ENCODE measurements at regions not wholly inside any gene's neighbourhood (a gene's known extent, or its start where the extent isn't known, plus 50 kb on each side); places are given as distances from the start of the nearest gene placed in this dataset.

DNA sequence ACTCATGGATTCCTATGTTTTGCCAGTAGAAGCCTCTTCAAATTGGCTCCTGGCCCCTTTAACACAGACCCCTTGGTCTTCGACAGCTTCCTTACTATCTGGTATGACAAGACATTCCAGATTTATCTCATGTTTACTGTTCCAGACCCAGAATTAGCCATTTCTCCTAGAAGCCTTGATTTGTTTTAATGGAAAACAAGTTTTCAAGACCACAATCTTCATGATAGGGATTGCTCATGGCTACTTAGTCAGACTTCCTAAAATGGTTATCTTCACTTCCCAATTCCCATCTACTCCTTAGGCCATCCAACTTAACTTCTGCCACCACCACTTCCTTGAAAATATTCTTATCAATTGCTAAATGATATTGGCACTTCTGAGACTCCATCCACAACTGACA is 63.2 kb downstream of the TTC32 start:
- TF ChIP-seq, protein P1, sequence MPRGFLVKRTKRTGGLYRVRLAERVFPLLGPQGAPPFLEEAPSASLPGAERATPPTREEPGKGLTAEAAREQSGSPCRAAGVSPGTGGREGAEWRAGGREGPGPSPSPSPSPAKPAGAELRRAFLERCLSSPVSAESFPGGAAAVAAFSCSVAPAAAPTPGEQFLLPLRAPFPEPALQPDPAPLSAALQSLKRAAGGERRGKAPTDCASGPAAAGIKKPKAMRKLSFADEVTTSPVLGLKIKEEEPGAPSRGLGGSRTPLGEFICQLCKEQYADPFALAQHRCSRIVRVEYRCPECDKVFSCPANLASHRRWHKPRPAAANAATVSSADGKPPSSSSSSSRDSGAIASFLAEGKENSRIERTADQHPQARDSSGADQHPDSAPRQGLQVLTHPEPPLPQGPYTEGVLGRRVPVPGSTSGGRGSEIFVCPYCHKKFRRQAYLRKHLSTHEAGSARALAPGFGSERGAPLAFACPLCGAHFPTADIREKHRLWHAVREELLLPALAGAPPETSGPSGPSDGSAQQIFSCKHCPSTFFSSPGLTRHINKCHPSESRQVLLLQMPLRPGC (tag by site-specific recombination; IDR thresholded peaks at IDR 0.05): no peak
- H3K9me3 ChIP-seq (ENCODE audit: control insufficient read depth, insufficient read depth, low read depth, low read length): no peaks in the 10 kb centered on the region
- peaks cover 4% of the 10 kb centered on the region for H3K4me1 ChIP-seq (ENCODE audit: control insufficient read depth, insufficient read depth, low read length)
- ChIA-PET POLR2A (no interaction called here), CTCF (interaction anchor here (0.7 kb wide), 1 partner anchor 548 kb away, joined by 3 read pairs; no protein-coding TSS in a partner anchor)
- no peaks in the 10 kb centered on the region for H3K36me3 ChIP-seq (ENCODE audit: control insufficient read depth in 2 of 2, insufficient read depth in 1 of 2, low read length in 2 of 2)
- no peak overlapping the region for H3K27ac ChIP-seq (ENCODE audit: extremely low read depth, low read depth, low read length)
- no peak overlapping the region for H3K4me3 ChIP-seq (ENCODE audit: low read depth, low read length)

DNA sequence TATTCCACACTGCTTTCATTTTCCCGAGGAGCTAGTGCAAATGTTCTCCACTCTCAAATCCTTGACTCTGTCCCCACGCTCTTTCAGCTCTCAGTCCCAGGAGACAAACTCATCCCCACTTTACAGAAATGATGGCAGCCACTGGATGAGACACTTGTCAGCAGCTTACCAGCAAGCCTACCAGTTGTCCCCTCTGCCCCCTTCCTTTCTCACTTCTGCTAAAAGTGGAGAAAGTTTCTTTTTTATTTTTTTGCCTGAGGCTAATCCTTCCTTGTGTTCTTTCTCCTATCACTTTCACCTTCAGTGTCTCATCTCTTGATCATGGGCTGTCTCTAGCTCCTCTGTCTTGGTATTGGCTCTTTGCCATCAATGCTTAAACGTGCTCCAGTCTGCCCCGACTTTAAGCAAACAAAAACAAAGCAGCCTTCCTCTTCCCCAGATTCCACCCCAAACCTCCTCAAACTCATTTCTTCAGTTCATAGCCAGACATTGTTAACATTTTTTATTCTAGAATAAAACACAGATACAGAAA is 64.5 kb downstream of the TTC32 start:
- Histone ChIP-seq H3K36me3 (ENCODE audit: control insufficient read depth in 2 of 2, insufficient read depth in 1 of 2, low read length in 2 of 2) (no peaks in the 10 kb centered on the region), H3K4me1 (ENCODE audit: control insufficient read depth, insufficient read depth, low read length) (peaks cover 4% of the 10 kb centered on the region), H3K4me3 (ENCODE audit: low read depth, low read length) (no peak overlapping the region), H3K27ac (ENCODE audit: extremely low read depth, low read depth, low read length) (no peak overlapping the region), H3K9me3 (ENCODE audit: control insufficient read depth, insufficient read depth, low read depth, low read length) (no peaks in the 10 kb centered on the region)
- POLR2A ChIA-PET: no interaction called here
- TF ChIP-seq ZNF2 (tag by site-specific recombination; IDR thresholded peaks at IDR 0.05) (no peak), PRDM1 (tag by site-specific recombination; IDR thresholded peaks at IDR 0.05) (peak; percentile 38; the same call in 1 of the 2 replicates), KLF1 (tag by site-specific recombination; IDR thresholded peaks at IDR 0.05) (no peak), ZNF626 (tag by site-specific recombination; IDR thresholded peaks at IDR 0.05) (no peak), GFI1B (tag by site-specific recombination; IDR thresholded peaks at IDR 0.05) (no peak), ZNF785 (tag by site-specific recombination; IDR thresholded peaks at IDR 0.05) (no peak)
- CTCF ChIA-PET: no interaction called here

DNA sequence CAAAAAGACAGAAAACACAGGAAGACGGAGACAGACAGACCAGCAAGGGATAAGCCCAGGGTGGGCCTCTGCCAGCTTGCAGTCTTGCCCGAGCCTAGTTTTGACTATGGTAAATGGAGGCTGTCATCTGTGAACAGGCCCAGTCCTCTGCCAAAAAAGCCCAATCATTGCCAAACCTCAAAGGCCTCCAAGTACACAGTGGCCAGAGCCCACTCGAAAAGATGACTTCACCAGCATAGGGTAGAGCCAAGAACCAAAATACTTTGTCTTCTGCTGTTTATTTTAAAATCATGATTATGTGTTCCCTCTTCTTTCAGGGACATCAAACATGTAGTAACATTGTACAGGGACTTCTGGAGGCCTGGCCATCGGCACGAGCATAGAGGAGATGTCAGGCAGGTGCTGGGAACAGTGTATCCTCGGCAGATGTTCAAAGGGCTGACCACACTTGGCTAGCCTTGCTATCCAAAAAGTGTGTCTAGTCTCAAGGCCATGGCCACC is 66.0 kb downstream of the TTC32 start:
- ChIA-PET CTCF (no interaction called here), POLR2A (no interaction called here)
- H3K4me1 ChIP-seq (ENCODE audit: control insufficient read depth, insufficient read depth, low read length): peaks cover 4% of the 10 kb centered on the region
- no peaks in the 10 kb centered on the region for H3K36me3 ChIP-seq (ENCODE audit: control insufficient read depth in 2 of 2, insufficient read depth in 1 of 2, low read length in 2 of 2)
- no peak overlapping the region for H3K27ac ChIP-seq (ENCODE audit: extremely low read depth, low read depth, low read length)
- no peak overlapping the region for H3K4me3 ChIP-seq (ENCODE audit: low read depth, low read length)
- no peak for TF ChIP-seq SP7 (tag by site-specific recombination; IDR thresholded peaks at IDR 0.05)
- TF ChIP-seq ZNF175 (tag by site-specific recombination; IDR thresholded peaks at IDR 0.05): no peak
- no peak for TF ChIP-seq ZNF521 (tag by site-specific recombination; IDR thresholded peaks at IDR 0.05)
- no peak for TF ChIP-seq KLF1 (tag by site-specific recombination; IDR thresholded peaks at IDR 0.05)
- TF ChIP-seq, protein P2, sequence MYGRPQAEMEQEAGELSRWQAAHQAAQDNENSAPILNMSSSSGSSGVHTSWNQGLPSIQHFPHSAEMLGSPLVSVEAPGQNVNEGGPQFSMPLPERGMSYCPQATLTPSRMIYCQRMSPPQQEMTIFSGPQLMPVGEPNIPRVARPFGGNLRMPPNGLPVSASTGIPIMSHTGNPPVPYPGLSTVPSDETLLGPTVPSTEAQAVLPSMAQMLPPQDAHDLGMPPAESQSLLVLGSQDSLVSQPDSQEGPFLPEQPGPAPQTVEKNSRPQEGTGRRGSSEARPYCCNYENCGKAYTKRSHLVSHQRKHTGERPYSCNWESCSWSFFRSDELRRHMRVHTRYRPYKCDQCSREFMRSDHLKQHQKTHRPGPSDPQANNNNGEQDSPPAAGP (tag by site-specific recombination; IDR thresholded peaks at IDR 0.05): no peak
- no peak for TF ChIP-seq ZNF76 (tag by site-specific recombination; IDR thresholded peaks at IDR 0.05; ENCODE audit: borderline replicate concordance, low read depth)
- no peak for TF ChIP-seq ZNF146 (tag by site-specific recombination; IDR thresholded peaks at IDR 0.05)
- TF ChIP-seq ZNF473 (tag by site-specific recombination; IDR thresholded peaks at IDR 0.05): no peak
- TF ChIP-seq, protein P3, sequence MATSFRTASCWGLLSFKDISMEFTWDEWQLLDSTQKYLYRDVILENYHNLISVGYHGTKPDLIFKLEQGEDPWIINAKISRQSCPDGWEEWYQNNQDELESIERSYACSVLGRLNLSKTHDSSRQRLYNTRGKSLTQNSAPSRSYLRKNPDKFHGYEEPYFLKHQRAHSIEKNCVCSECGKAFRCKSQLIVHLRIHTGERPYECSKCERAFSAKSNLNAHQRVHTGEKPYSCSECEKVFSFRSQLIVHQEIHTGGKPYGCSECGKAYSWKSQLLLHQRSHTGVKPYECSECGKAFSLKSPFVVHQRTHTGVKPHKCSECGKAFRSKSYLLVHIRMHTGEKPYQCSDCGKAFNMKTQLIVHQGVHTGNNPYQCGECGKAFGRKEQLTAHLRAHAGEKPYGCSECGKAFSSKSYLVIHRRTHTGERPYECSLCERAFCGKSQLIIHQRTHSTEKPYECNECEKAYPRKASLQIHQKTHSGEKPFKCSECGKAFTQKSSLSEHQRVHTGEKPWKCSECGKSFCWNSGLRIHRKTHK (tag by site-specific recombination; IDR thresholded peaks at IDR 0.05): no peak
- no peaks in the 10 kb centered on the region for H3K9me3 ChIP-seq (ENCODE audit: control insufficient read depth, insufficient read depth, low read depth, low read length)
